ENCODE measurements at regions not wholly inside any gene's neighbourhood (a gene's known extent, or its start where the extent isn't known, plus 50 kb on each side); places are given as distances from the start of the nearest gene placed in this dataset.

- no peak for TF ChIP-seq CTCF (conservative IDR thresholded peaks at IDR 0.05)
- TF ChIP-seq EZH2 (IDR thresholded peaks at IDR 0.05; ENCODE audit: low read depth): no peak
Observed at GRCh38 chr18:42264497-42264896, 309.5 kb downstream of the PIK3C3 start.
